GM23338 (cell line): ENCODE measurements at regions not wholly inside any gene's neighbourhood (a gene's known extent, or its start where the extent isn't known, plus 50 kb on each side); places are given as distances from the start of the nearest gene placed in this dataset.

ENCODE experiments used
- ATAC-seq: fragments of 200-7000 bp; cut with Tn5 transposase; 3 replicates; pipeline ENCODE4 v1.9.1; 2020
- DNase-seq: peaks from one replicate; pipeline ENCODE4 v3.0.0-alpha.2; 2015; ENCODE audit warnings: low spot score
- H2AFZ ChIP-seq: fragments of 200-600 bp; sonication (generic); 2 replicates; pipeline ENCODE4 v1.8.0; 2016; ENCODE audit warnings: antibody characterized with exemption, mild to moderate bottlenecking, moderate library complexity
- H3F3A ChIP-seq: fragments of 200-600 bp; sonication (generic); replicated peaks from 2 replicates; pipeline ENCODE4 v1.8.0; 2017; ENCODE audit warnings: antibody characterized with exemption, mixed run types, low read depth
- H3K27ac ChIP-seq: fragments of 200-600 bp; sonication (generic); 2 replicates; pipeline ENCODE4 v1.6.1; 2016; ENCODE audit warnings: low read depth
- H3K27me3 ChIP-seq: fragments of 200-600 bp; sonication (generic); 2 replicates; pipeline ENCODE4 v1.8.0; 2016; ENCODE audit warnings: mild to moderate bottlenecking, mixed run types, moderate library complexity; ENCODE audit not compliant: insufficient read depth
- H3K36me3 ChIP-seq: fragments of 200-600 bp; sonication (generic); 2 replicates; pipeline ENCODE4 v1.8.0; 2016; ENCODE audit warnings: mild to moderate bottlenecking; ENCODE audit not compliant: insufficient read depth
- H3K4me1 ChIP-seq: fragments of 200-600 bp; sonication (generic); 2 replicates; pipeline ENCODE4 v1.8.0; 2016; ENCODE audit warnings: mild to moderate bottlenecking, moderate library complexity; ENCODE audit not compliant: insufficient read depth
- H3K4me2 ChIP-seq: fragments of 200-600 bp; sonication (generic); 2 replicates; pipeline ENCODE4 v1.7.1; 2017; ENCODE audit warnings: mixed run types
- H3K4me3 ChIP-seq: fragments of 200-600 bp; sonication (generic); 2 replicates; pipeline ENCODE4 v1.6.1; 2016; ENCODE audit warnings: mixed run types
- H3K79me2 ChIP-seq: fragments of 200-600 bp; sonication (generic); replicated peaks from 2 replicates; pipeline ENCODE4 v1.8.0; 2017; ENCODE audit warnings: mild to moderate bottlenecking; ENCODE audit not compliant: insufficient read depth
- H3K9me2 ChIP-seq: fragments of 200-600 bp; sonication (generic); 2 replicates; pipeline ENCODE4 v1.8.0; 2017; ENCODE audit not compliant: insufficient read depth
- H4K20me1 ChIP-seq: fragments of 200-600 bp; sonication (generic); replicated peaks from 2 replicates; pipeline ENCODE4 v1.8.0; 2017; ENCODE audit warnings: mild to moderate bottlenecking; ENCODE audit not compliant: insufficient read depth
- H3K27ac Mint-ChIP-seq: 2 replicates; pipeline ENCODE4 v1.8.0; 2020; ENCODE audit warnings: inconsistent platforms, mild to moderate bottlenecking, moderate library complexity, mixed read lengths
- H3K27me3 Mint-ChIP-seq: 3 replicates; pipeline ENCODE4 v1.8.0; 2022; ENCODE audit warnings: low read depth, mild to moderate bottlenecking, moderate library complexity, mixed read lengths, inconsistent platforms; ENCODE audit not compliant: insufficient read depth, poor library complexity
- H3K36me3 Mint-ChIP-seq: 3 replicates; pipeline ENCODE4 v1.8.0; 2021; ENCODE audit warnings: low read depth, mild to moderate bottlenecking, inconsistent platforms, moderate library complexity, mixed read lengths
- H3K4me1 Mint-ChIP-seq: 3 replicates; pipeline ENCODE4 v1.8.0; 2020; ENCODE audit warnings: mild to moderate bottlenecking, inconsistent platforms, mixed read lengths
- H3K4me3 Mint-ChIP-seq: 3 replicates; pipeline ENCODE4 v1.8.0; 2021; ENCODE audit warnings: moderate library complexity, mild to moderate bottlenecking, inconsistent platforms, mixed read lengths
- H3K9me3 Mint-ChIP-seq: 3 replicates; pipeline ENCODE4 v1.8.0; 2020; ENCODE audit warnings: moderate library complexity, mild to moderate bottlenecking, inconsistent platforms, mixed read lengths
- EZH2 ChIP-seq: fragments of 200-600 bp; sonication (generic); IDR thresholded peaks from one replicate; pipeline ENCODE4 v1.8.0; 2017; ENCODE audit warnings: antibody characterized with exemption, mild to moderate bottlenecking, low read depth; ENCODE audit not compliant: unreplicated experiment
- EZH2phosphoT487 ChIP-seq: fragments of 200-600 bp; sonication (generic); IDR thresholded peaks from one replicate; pipeline ENCODE4 v1.8.1; 2018; ENCODE audit warnings: antibody characterized with exemption; ENCODE audit not compliant: unreplicated experiment
- JUNB ChIP-seq: IDR thresholded peaks from one replicate; pipeline ENCODE4 v1.6.1; 2016; ENCODE audit warnings: antibody characterized with exemption; ENCODE audit not compliant: unreplicated experiment
- NANOG ChIP-seq: IDR thresholded peaks from 2 replicates; pipeline ENCODE4 v1.6.1; 2016; ENCODE audit warnings: antibody characterized with exemption, borderline replicate concordance
- POLR2AphosphoS5 ChIP-seq: IDR thresholded peaks from 2 replicates; pipeline ENCODE4 v1.6.1; 2016; ENCODE audit warnings: antibody characterized with exemption, low read depth
- STAT1 ChIP-seq: IDR thresholded peaks from one replicate; pipeline ENCODE4 v1.6.1; 2016; ENCODE audit warnings: antibody characterized with exemption; ENCODE audit not compliant: unreplicated experiment
- ZNF114 ChIP-seq: fragments of 250-450 bp; sonication (Bioruptor Pico); IDR thresholded peaks from 2 replicates; pipeline ENCODE4 v1.5.0; 2020; ENCODE audit warnings: mild to moderate bottlenecking, moderate library complexity
- ZNF331 ChIP-seq: fragments of 250-450 bp; sonication (Bioruptor Pico); IDR thresholded peaks from 2 replicates; pipeline ENCODE4 v1.5.0; 2020; ENCODE audit warnings: low read depth, mild to moderate bottlenecking, moderate library complexity
- TF ChIP-seq, protein P1 (sequence below): fragments of 250-450 bp; sonication (Bioruptor Pico); IDR thresholded peaks from 2 replicates; pipeline ENCODE4 v1.5.0; 2020; ENCODE audit warnings: mild to moderate bottlenecking, moderate library complexity
- TF ChIP-seq, protein P2 (sequence below), 2 experiments: fragments of 200-600 bp in 1 of 2; sonication (generic) in 1 of 2; conservative IDR thresholded peaks; 2 replicates each; pipeline versions ENCODE4 v1.5.1 to v1.6.1; 2016 to 2017; ENCODE audit warnings: antibody characterized with exemption in 2 of 2, low read depth in 2 of 2, mild to moderate bottlenecking in 2 of 2, moderate library complexity in 1 of 2
- TF ChIP-seq, protein P3 (sequence below): IDR thresholded peaks from one replicate; pipeline ENCODE4 v1.6.1; 2018; ENCODE audit warnings: antibody characterized with exemption; ENCODE audit not compliant: unreplicated experiment

DNA sequence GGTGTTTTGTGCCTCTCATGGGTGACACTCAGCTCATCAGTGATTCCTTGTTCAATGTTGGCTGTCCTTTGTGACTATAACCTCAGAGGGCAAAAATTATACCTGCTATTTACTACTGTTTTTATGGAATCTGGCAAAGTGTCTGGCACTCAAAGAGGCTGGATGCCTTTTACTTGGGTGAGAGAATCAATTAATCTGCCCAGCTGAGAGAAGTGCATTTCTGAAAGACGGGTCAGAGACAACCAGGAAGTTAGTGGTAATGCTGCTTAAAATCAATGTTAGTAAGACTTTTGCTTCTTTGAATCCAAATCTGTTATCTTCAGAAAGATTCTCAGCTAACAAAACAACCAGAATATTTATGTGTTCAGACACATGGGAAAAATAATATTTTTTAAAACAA lies 436.2 kb upstream of the SUCLG2 start:
- no peaks in the 10 kb centered on the region for H3K36me3 Mint-ChIP-seq
- H3K27me3 ChIP-seq = no peaks in the 10 kb centered on the region
- ATAC-seq (no peak), DNase-seq (no peak)
- H3K4me3 Mint-ChIP-seq = no peak overlapping the region
- no peaks in the 10 kb centered on the region for H3K27me3 Mint-ChIP-seq
- H3K4me2 ChIP-seq = no peak overlapping the region
- H3K27ac ChIP-seq = no peak overlapping the region
- H4K20me1 ChIP-seq = no peaks in the 10 kb centered on the region
- no peak overlapping the region for H2AFZ ChIP-seq
- H3K9me3 Mint-ChIP-seq = no peaks in the 10 kb centered on the region
- no peaks in the 10 kb centered on the region for H3F3A ChIP-seq
- H3K4me1 ChIP-seq = no peaks in the 10 kb centered on the region
- H3K36me3 ChIP-seq = no peaks in the 10 kb centered on the region
- no peak overlapping the region for H3K27ac Mint-ChIP-seq
- TF ChIP-seq ZNF331 (CRISPR knock-in tag) (no peak), STAT1 (no peak), POLR2AphosphoS5 (no peak), JUNB (no peak), ZNF114 (CRISPR knock-in tag) (no peak), EZH2 (no peak), NANOG (no peak), EZH2phosphoT487 (no peak)
- TF ChIP-seq, protein P1, sequence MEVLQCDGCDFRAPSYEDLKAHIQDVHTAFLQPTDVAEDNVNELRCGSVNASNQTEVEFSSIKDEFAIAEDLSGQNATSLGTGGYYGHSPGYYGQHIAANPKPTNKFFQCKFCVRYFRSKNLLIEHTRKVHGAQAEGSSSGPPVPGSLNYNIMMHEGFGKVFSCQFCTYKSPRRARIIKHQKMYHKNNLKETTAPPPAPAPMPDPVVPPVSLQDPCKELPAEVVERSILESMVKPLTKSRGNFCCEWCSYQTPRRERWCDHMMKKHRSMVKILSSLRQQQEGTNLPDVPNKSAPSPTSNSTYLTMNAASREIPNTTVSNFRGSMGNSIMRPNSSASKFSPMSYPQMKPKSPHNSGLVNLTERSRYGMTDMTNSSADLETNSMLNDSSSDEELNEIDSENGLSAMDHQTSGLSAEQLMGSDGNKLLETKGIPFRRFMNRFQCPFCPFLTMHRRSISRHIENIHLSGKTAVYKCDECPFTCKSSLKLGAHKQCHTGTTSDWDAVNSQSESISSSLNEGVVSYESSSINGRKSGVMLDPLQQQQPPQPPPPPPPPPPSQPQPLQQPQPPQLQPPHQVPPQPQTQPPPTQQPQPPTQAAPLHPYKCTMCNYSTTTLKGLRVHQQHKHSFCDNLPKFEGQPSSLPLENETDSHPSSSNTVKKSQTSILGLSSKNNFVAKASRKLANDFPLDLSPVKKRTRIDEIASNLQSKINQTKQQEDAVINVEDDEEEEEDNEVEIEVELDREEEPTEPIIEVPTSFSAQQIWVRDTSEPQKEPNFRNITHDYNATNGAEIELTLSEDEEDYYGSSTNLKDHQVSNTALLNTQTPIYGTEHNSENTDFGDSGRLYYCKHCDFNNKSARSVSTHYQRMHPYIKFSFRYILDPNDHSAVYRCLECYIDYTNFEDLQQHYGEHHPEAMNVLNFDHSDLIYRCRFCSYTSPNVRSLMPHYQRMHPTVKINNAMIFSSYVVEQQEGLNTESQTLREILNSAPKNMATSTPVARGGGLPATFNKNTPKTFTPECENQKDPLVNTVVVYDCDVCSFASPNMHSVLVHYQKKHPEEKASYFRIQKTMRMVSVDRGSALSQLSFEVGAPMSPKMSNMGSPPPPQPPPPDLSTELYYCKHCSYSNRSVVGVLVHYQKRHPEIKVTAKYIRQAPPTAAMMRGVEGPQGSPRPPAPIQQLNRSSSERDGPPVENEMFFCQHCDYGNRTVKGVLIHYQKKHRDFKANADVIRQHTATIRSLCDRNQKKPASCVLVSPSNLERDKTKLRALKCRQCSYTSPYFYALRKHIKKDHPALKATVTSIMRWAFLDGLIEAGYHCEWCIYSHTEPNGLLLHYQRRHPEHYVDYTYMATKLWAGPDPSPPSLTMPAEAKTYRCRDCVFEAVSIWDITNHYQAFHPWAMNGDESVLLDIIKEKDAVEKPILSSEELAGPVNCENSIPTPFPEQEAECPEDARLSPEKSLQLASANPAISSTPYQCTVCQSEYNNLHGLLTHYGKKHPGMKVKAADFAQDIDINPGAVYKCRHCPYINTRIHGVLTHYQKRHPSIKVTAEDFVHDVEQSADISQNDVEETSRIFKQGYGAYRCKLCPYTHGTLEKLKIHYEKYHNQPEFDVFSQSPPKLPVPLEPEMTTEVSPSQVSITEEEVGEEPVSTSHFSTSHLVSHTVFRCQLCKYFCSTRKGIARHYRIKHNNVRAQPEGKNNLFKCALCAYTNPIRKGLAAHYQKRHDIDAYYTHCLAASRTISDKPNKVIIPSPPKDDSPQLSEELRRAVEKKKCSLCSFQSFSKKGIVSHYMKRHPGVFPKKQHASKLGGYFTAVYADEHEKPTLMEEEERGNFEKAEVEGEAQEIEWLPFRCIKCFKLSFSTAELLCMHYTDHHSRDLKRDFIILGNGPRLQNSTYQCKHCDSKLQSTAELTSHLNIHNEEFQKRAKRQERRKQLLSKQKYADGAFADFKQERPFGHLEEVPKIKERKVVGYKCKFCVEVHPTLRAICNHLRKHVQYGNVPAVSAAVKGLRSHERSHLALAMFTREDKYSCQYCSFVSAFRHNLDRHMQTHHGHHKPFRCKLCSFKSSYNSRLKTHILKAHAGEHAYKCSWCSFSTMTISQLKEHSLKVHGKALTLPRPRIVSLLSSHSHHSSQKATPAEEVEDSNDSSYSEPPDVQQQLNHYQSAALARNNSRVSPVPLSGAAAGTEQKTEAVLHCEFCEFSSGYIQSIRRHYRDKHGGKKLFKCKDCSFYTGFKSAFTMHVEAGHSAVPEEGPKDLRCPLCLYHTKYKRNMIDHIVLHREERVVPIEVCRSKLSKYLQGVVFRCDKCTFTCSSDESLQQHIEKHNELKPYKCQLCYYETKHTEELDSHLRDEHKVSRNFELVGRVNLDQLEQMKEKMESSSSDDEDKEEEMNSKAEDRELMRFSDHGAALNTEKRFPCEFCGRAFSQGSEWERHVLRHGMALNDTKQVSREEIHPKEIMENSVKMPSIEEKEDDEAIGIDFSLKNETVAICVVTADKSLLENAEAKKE (CRISPR knock-in tag) = no peak
- TF ChIP-seq, protein P2, sequence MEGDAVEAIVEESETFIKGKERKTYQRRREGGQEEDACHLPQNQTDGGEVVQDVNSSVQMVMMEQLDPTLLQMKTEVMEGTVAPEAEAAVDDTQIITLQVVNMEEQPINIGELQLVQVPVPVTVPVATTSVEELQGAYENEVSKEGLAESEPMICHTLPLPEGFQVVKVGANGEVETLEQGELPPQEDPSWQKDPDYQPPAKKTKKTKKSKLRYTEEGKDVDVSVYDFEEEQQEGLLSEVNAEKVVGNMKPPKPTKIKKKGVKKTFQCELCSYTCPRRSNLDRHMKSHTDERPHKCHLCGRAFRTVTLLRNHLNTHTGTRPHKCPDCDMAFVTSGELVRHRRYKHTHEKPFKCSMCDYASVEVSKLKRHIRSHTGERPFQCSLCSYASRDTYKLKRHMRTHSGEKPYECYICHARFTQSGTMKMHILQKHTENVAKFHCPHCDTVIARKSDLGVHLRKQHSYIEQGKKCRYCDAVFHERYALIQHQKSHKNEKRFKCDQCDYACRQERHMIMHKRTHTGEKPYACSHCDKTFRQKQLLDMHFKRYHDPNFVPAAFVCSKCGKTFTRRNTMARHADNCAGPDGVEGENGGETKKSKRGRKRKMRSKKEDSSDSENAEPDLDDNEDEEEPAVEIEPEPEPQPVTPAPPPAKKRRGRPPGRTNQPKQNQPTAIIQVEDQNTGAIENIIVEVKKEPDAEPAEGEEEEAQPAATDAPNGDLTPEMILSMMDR (conservative IDR thresholded peaks at IDR 0.05; ENCODE audit: low read depth in 2 of 2) = no peak
- TF ChIP-seq, protein P3, sequence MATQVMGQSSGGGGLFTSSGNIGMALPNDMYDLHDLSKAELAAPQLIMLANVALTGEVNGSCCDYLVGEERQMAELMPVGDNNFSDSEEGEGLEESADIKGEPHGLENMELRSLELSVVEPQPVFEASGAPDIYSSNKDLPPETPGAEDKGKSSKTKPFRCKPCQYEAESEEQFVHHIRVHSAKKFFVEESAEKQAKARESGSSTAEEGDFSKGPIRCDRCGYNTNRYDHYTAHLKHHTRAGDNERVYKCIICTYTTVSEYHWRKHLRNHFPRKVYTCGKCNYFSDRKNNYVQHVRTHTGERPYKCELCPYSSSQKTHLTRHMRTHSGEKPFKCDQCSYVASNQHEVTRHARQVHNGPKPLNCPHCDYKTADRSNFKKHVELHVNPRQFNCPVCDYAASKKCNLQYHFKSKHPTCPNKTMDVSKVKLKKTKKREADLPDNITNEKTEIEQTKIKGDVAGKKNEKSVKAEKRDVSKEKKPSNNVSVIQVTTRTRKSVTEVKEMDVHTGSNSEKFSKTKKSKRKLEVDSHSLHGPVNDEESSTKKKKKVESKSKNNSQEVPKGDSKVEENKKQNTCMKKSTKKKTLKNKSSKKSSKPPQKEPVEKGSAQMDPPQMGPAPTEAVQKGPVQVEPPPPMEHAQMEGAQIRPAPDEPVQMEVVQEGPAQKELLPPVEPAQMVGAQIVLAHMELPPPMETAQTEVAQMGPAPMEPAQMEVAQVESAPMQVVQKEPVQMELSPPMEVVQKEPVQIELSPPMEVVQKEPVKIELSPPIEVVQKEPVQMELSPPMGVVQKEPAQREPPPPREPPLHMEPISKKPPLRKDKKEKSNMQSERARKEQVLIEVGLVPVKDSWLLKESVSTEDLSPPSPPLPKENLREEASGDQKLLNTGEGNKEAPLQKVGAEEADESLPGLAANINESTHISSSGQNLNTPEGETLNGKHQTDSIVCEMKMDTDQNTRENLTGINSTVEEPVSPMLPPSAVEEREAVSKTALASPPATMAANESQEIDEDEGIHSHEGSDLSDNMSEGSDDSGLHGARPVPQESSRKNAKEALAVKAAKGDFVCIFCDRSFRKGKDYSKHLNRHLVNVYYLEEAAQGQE = no peak
- H3K4me1 Mint-ChIP-seq = no peaks in the 10 kb centered on the region
- H3K4me3 ChIP-seq = no peak overlapping the region
- H3K79me2 ChIP-seq = no peaks in the 10 kb centered on the region
- no peaks in the 10 kb centered on the region for H3K9me2 ChIP-seq
